DOHH2 (cell line): ENCODE measurements at regions not wholly inside any gene's neighbourhood (a gene's known extent, or its start where the extent isn't known, plus 50 kb on each side); places are given as distances from the start of the nearest gene placed in this dataset.

Source experiments
- CTCF ChIP-seq: fragments of 200-600 bp; sonication (generic); IDR thresholded peaks from one replicate; pipeline ENCODE4 v1.5.1; 2014; ENCODE audit warnings: antibody characterized with exemption, mild to moderate bottlenecking, low read depth, low read length; ENCODE audit not compliant: poor library complexity, severe bottlenecking
- EZH2phosphoT487 ChIP-seq: fragments of 200-600 bp; sonication (generic); IDR thresholded peaks from 2 replicates; pipeline ENCODE4 v1.6.1; 2017; ENCODE audit warnings: borderline replicate concordance, mild to moderate bottlenecking, antibody characterized with exemption, low read length, moderate library complexity, mixed read lengths

- no peak for TF ChIP-seq CTCF
- TF ChIP-seq EZH2phosphoT487 = no peak
Observed at GRCh38 chr15:31257286-31257685, 69.3 kb upstream of the KLF13 start.
